ENCODE measurements at regions not wholly inside any gene's neighbourhood (a gene's known extent, or its start where the extent isn't known, plus 50 kb on each side); places are given as distances from the start of the nearest gene placed in this dataset.

DNA sequence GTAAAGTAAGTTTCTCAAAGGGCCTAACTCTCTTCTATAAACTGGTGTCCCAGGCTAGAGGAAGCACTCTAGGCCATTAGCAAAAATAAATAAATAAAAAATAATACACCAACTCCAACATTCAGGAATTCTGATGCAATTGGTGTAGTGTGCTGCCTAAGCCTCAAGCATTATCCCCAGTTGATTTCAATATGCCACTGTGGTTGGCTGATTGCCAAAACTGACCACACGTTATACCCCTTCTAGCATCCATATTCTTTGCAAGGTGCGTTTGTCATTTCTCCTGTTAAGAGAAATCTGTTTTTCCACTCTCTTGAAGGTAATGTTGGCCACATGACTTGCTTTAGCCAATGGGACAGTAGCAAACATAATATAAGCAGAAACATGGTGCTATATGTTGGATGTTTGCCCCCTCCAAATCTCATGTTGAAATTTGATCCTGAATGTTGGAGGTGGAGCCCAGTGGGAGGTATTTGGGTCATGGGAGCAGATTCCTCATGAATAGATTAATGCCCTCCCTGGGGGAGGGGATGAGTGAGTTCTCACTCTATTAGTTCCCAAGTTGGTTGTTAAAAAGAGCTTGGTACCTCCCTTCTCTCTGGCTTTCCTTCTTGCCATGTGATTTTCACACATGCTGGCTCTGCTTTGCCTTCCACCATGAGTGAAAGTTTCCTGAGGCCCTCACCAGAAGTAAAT is 71.9 kb upstream of the PLCB4 start:
- H2AK5ac ChIP-seq (ENCODE audit: low read depth, low read length): no peak overlapping the region
- no peaks in the 10 kb centered on the region; the same call in 1 of the 2 replicates for H4K20me1 ChIP-seq (ENCODE audit: insufficient read depth, low read length)
- no peak overlapping the region for H3K27ac ChIP-seq (ENCODE audit: insufficient read depth, low read length)
- H2BK5ac ChIP-seq (ENCODE audit: low read depth, low read length, poor library complexity, severe bottlenecking): no peak overlapping the region
- H2BK15ac ChIP-seq (ENCODE audit: low read depth, low read length): no peak overlapping the region
- H3K9me3 ChIP-seq (ENCODE audit: control insufficient read depth, insufficient read depth, low read length): no peaks in the 10 kb centered on the region
- DNase-seq: no peak
- H3K4me2 ChIP-seq (ENCODE audit: low read depth, low read length): no peak overlapping the region
- no peak overlapping the region for H3K4ac ChIP-seq (ENCODE audit: low read depth, low read length)
- ChIA-PET POLR2A (ENCODE audit: unreplicated experiment) (no interaction called here), CTCF (interaction anchor here (0.7 kb wide), 1 partner anchor 16 kb away, joined by 3 read pairs; no protein-coding TSS in a partner anchor)
- H3K4me1 ChIP-seq (ENCODE audit: control insufficient read depth, insufficient read depth, low read length): no peaks in the 10 kb centered on the region
- no peak overlapping the region for H4K5ac ChIP-seq (ENCODE audit: low read depth, low read length)
- H2AFZ ChIP-seq (replicated peaks; ENCODE audit: low read length, poor library complexity): no peak overlapping the region
- H4K8ac ChIP-seq (ENCODE audit: low read depth in 2 of 2, low read length in 2 of 2): no peak overlapping the region
- no peak overlapping the region for H3K14ac ChIP-seq (replicated peaks; ENCODE audit: low read depth, low read length)
- intact Hi-C loops (cut with micrococcal nuclease): no loop called here
- no peak for ATAC-seq (ENCODE audit: low read depth)
- H3K36me3 ChIP-seq (ENCODE audit: control insufficient read depth, insufficient read depth, low read length): no peaks in the 10 kb centered on the region
- BruUV-seq (replicated peaks): no TSS peak
- no peak overlapping the region for H3K9ac ChIP-seq (ENCODE audit: low read depth, low read length)
- in situ Hi-C loops (cut with MboI; ENCODE audit: low sequenced_read_pairs): no loop called here
- dilution Hi-C loops (cut with HindIII; ENCODE audit: low sequenced_read_pairs, unreplicated experiment): no loop called here
- no peak overlapping the region for H2AK9ac ChIP-seq (replicated peaks; ENCODE audit: low read depth, low read length, poor library complexity)
- H2BK20ac ChIP-seq (ENCODE audit: low read depth, low read length): no peak overlapping the region
- H3K79me1 ChIP-seq (ENCODE audit: low read depth in 1 of 2, low read length in 2 of 2): no peaks in the 10 kb centered on the region
- H3K27me3 ChIP-seq (ENCODE audit: control insufficient read depth, insufficient read depth, low read length): no peaks in the 10 kb centered on the region
- no peaks in the 10 kb centered on the region for H3K9me1 ChIP-seq (ENCODE audit: insufficient read depth, low read length)
- no peak overlapping the region; the same call in 1 of the 2 replicates for H4K91ac ChIP-seq (ENCODE audit: insufficient read depth, low read depth, low read length)
- no peak overlapping the region for H3K4me3 ChIP-seq (ENCODE audit: insufficient read depth, low read depth, low read length)
- no peak overlapping the region for H3K56ac ChIP-seq (ENCODE audit: extremely low read depth, insufficient read depth, low read length)
- H3K18ac ChIP-seq (ENCODE audit: low read depth, low read length): no peak overlapping the region
- H2BK120ac ChIP-seq (ENCODE audit: low read depth, low read length): no peak overlapping the region
- no peak overlapping the region for H3K23ac ChIP-seq (ENCODE audit: low read depth, low read length)
- WGBS, 2 experiments (ENCODE audit: extremely low coverage in 2 of 2, insufficient read length in 1 of 2): no CpG with 5 or more reads among the region's 2 CpGs
- TF ChIP-seq RAD21 (IDR thresholded peaks at IDR 0.05; ENCODE audit: low read length) (no peak), CEBPB (IDR thresholded peaks at IDR 0.05; ENCODE audit: low read depth, low read length) (no peak)
- TF ChIP-seq, protein P1, sequence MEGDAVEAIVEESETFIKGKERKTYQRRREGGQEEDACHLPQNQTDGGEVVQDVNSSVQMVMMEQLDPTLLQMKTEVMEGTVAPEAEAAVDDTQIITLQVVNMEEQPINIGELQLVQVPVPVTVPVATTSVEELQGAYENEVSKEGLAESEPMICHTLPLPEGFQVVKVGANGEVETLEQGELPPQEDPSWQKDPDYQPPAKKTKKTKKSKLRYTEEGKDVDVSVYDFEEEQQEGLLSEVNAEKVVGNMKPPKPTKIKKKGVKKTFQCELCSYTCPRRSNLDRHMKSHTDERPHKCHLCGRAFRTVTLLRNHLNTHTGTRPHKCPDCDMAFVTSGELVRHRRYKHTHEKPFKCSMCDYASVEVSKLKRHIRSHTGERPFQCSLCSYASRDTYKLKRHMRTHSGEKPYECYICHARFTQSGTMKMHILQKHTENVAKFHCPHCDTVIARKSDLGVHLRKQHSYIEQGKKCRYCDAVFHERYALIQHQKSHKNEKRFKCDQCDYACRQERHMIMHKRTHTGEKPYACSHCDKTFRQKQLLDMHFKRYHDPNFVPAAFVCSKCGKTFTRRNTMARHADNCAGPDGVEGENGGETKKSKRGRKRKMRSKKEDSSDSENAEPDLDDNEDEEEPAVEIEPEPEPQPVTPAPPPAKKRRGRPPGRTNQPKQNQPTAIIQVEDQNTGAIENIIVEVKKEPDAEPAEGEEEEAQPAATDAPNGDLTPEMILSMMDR (conservative IDR thresholded peaks at IDR 0.05; ENCODE audit: low read depth, low read length): no peak

Measured in IMR-90 (cell line).